Spleen (tissue), 7 donors: ENCODE measurements at regions not wholly inside any gene's neighbourhood (a gene's known extent, or its start where the extent isn't known, plus 50 kb on each side); places are given as distances from the start of the nearest gene placed in this dataset.

Experiments used
- CTCF ChIP-seq, 11 experiments: fragments of 200-600 bp in 7 of 11; fragments of 450-650 bp in 4 of 11; sonication (generic) in 4 of 11; IDR thresholded peaks in 8 of 11; conservative IDR thresholded peaks in 3 of 11; 1 replicate in 7 of 11; 2 replicates in 4 of 11; pipeline versions ENCODE4 v1.4.0 to v1.8.0; 2016 to 2021; ENCODE audit warnings: antibody characterized with exemption in 11 of 11, inconsistent platforms in 4 of 11, mild to moderate bottlenecking in 1 of 11
- POLR2A ChIP-seq, 3 donors: fragments of 450-650 bp; IDR thresholded peaks; one replicate each; pipeline ENCODE4 v1.5.1; 2017; ENCODE audit warnings: antibody characterized with exemption in 3 of 3, mild to moderate bottlenecking in 1 of 3
- POLR2AphosphoS5 ChIP-seq, 3 donors: sonication (generic); formaldehyde crosslinking; IDR thresholded peaks; one replicate each; pipeline ENCODE4 v1.5.1; 2017; ENCODE audit warnings: antibody characterized with exemption in 3 of 3
- donor health status: DM: no; HTN: no; CAD: no; lungs with moderate emphysema.
- donor health status: DM: no; HTN: no; CAD: no.
- donor health status: DM: no; HTN: no; CAD: no.

DNA sequence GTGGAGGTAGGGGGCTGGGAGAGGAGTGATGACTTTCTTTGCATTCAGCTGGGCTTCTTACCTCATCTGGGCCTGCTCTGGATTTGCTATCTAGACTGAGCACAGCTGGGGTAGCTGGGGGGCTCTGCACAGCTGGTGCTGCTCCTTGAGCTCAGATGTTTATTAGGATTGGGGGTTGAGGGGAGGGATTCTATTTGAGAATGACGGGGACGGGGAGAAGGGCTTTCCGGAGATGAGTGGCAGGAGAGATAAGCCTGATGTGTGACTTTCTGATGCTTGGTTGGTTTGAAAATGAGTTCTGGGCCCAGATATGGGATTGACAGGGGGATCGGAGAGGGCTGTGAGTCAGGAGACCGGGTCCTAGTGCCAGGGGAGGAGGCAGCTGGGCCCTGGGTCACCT, 146.1 kb upstream of the CSF3R start:
- TF ChIP-seq CTCF (IDR thresholded peaks at IDR 0.05 in 8 of 11, conservative IDR thresholded peaks at IDR 0.05 in 3 of 11) (no peak), POLR2AphosphoS5 (IDR thresholded peaks at IDR 0.05) (no peak), POLR2A (IDR thresholded peaks at IDR 0.05) (no peak)
